SK-N-SH (cell line): ENCODE measurements at regions not wholly inside any gene's neighbourhood (a gene's known extent, or its start where the extent isn't known, plus 50 kb on each side); places are given as distances from the start of the nearest gene placed in this dataset.

ENCODE experiments used
- CTCF ChIA-PET: fragments of 300-600, 350-600 bp; formaldehyde crosslinking; extraction: SDS; loops from one replicate; lab custom pipeline; 2021; lab: Yijun Ruan, JAX
- POLR2A ChIA-PET: fragments of 350-600 bp; sonication (Branson Sonifier 250); formaldehyde crosslinking; extraction: SDS; loops from one replicate; lab custom pipeline; 2020; ENCODE audit warnings: antibody characterized with exemption, inconsistent platforms; lab: Yijun Ruan, JAX
- DNase-seq: peaks from one replicate; pipeline ENCODE4 v3.0.0; 2012
- H2AFZ ChIP-seq: fragments of 200-600 bp; sonication (generic); 2 replicates; pipeline ENCODE4 v1.8.1; 2016; ENCODE audit warnings: antibody characterized with exemption, mild to moderate bottlenecking, low read depth
- H3F3A ChIP-seq: fragments of 200-600 bp; sonication (generic); replicated peaks from 2 replicates; pipeline ENCODE3; 2016; ENCODE audit warnings: antibody characterized with exemption, mild to moderate bottlenecking; ENCODE audit not compliant: insufficient read depth
- H3K27ac ChIP-seq, 2 experiments: fragments of 200-500 bp in 1 of 2; fragments of 200-600 bp in 1 of 2; sonication (Bioruptor generic) in 1 of 2; sonication (generic), shearing (Covaris generic) in 1 of 2; 2 replicates each; pipeline versions ENCODE4 v1.5.1 to v1.6.1; 2014 to 2016; ENCODE audit warnings: low read depth in 2 of 2, inconsistent platforms in 1 of 2, low read length in 1 of 2, mild to moderate bottlenecking in 1 of 2, mixed read lengths in 1 of 2
- H3K27me3 ChIP-seq: fragments of 200-600 bp; sonication (generic), shearing (Covaris generic); 2 replicates; pipeline ENCODE4 v1.6.1; 2016; ENCODE audit warnings: mixed run types; ENCODE audit not compliant: insufficient read depth
- H3K36me3 ChIP-seq, 2 experiments: fragments of 200-500 bp in 1 of 2; fragments of 200-600 bp in 1 of 2; sonication (Bioruptor generic) in 1 of 2; sonication (generic) in 1 of 2; replicated peaks in 1 of 2; 2 replicates each; pipeline versions ENCODE3 to v1.5.1; 2014 to 2016; ENCODE audit warnings: low read length in 1 of 2, mild to moderate bottlenecking in 1 of 2; ENCODE audit not compliant: insufficient read depth in 2 of 2, control insufficient read depth in 1 of 2
- H3K4me1 ChIP-seq, 2 experiments: fragments of 200-500 bp in 1 of 2; fragments of 200-600 bp in 1 of 2; sonication (Bioruptor generic) in 1 of 2; sonication (generic), shearing (Covaris generic) in 1 of 2; 2 replicates each; pipeline versions ENCODE4 v1.5.1 to v1.6.1; 2014 to 2016; ENCODE audit warnings: low read depth in 1 of 2, low read length in 1 of 2, mixed run types in 1 of 2; ENCODE audit not compliant: insufficient read depth in 2 of 2, control insufficient read depth in 1 of 2
- H3K4me2 ChIP-seq: fragments of 200-600 bp; sonication (generic), shearing (Covaris generic); 2 replicates; pipeline ENCODE4 v1.6.1; 2017; ENCODE audit warnings: mixed run types
- H3K4me3 ChIP-seq, 2 experiments: fragments of 200-500 bp in 1 of 2; fragments of 200-600 bp in 1 of 2; sonication (Bioruptor generic) in 1 of 2; sonication (generic), shearing (Covaris generic) in 1 of 2; 2 replicates each; pipeline versions ENCODE4 v1.5.1 to v1.8.1; 2014 to 2016; ENCODE audit warnings: low read depth in 2 of 2, inconsistent platforms in 1 of 2, low read length in 1 of 2, mild to moderate bottlenecking in 1 of 2, mixed read lengths in 1 of 2, moderate library complexity in 1 of 2
- H3K79me2 ChIP-seq: fragments of 200-600 bp; sonication (generic); 2 replicates; pipeline ENCODE4 v1.8.1; 2017; ENCODE audit warnings: mild to moderate bottlenecking; ENCODE audit not compliant: insufficient read depth
- H3K9ac ChIP-seq: fragments of 200-600 bp; sonication (generic); 2 replicates; pipeline ENCODE4 v1.6.1; 2017; ENCODE audit warnings: mixed run types
- H3K9me2 ChIP-seq: fragments of 200-600 bp; sonication (generic); 2 replicates; pipeline ENCODE4 v1.6.1; 2017; ENCODE audit warnings: mixed run types
- H3K9me3 ChIP-seq: fragments of 200-600 bp; sonication (generic); 2 replicates; pipeline ENCODE4 v1.6.1; 2017; ENCODE audit warnings: mixed run types, mild to moderate bottlenecking, moderate library complexity
- H4K20me1 ChIP-seq: fragments of 200-600 bp; sonication (generic); 2 replicates; pipeline ENCODE4 v1.6.1; 2017; ENCODE audit warnings: mild to moderate bottlenecking, mixed run types; ENCODE audit not compliant: insufficient read depth
- EP300 ChIP-seq, 2 experiments: IDR thresholded peaks; 2 replicates each; pipeline versions ENCODE4 v1.4.0 to v1.6.1; 2012; ENCODE audit warnings: borderline replicate concordance in 1 of 2, low read depth in 1 of 2, low read length in 1 of 2
- GABPA ChIP-seq: IDR thresholded peaks from 2 replicates; pipeline ENCODE4 v1.4.0; 2012; ENCODE audit warnings: low read depth, mild to moderate bottlenecking
- GATA2 ChIP-seq: sonication (generic); formaldehyde crosslinking; IDR thresholded peaks from 2 replicates; pipeline ENCODE4 v1.5.0; 2020; ENCODE audit warnings: mild to moderate bottlenecking, missing genetic modification reagents
- NRF1 ChIP-seq: IDR thresholded peaks from 2 replicates; pipeline ENCODE4 v1.6.1; 2012; ENCODE audit warnings: low read depth, mild to moderate bottlenecking, low read length
- RAD21 ChIP-seq: IDR thresholded peaks from 2 replicates; pipeline ENCODE4 v1.6.1; 2012; ENCODE audit warnings: mild to moderate bottlenecking, low read length
- RFX5 ChIP-seq: IDR thresholded peaks from 2 replicates; pipeline ENCODE4 v1.6.1; 2012; ENCODE audit warnings: mild to moderate bottlenecking, improper control_type of control experiment, low read length
- SIN3A ChIP-seq: IDR thresholded peaks from 2 replicates; pipeline ENCODE4 v1.6.1; 2012; ENCODE audit warnings: low read depth, mild to moderate bottlenecking, low read length, moderate library complexity, borderline replicate concordance
- SMC3 ChIP-seq: IDR thresholded peaks from 2 replicates; pipeline ENCODE4 v1.6.1; 2012; ENCODE audit warnings: low read depth, low read length, improper control_type of control experiment
- WGBS: methylation state at CpG from one replicate; pipeline ENCODE4 v1.1.6; 2017; ENCODE audit warnings: low lambda C conversion rate; 5-methylcytosine and 5-hydroxymethylcytosine counted together
- TF ChIP-seq, protein P1 (sequence below): fragments of 150-350 bp; IDR thresholded peaks from 2 replicates; pipeline ENCODE4 v1.6.1; 2017; ENCODE audit warnings: antibody characterized with exemption, low read length, low read depth, borderline replicate concordance

- no peak for TF ChIP-seq SMC3
- TF ChIP-seq, all 33 proteins: peak for 0
Measured at GRCh38 chr2:242063850-242064249, 194.3 kb downstream of the RTP5 start (continued).

- H3K27me3 ChIP-seq: no peaks in the 10 kb centered on the region
- H2AFZ ChIP-seq: no peak overlapping the region
- no peak for TF ChIP-seq RFX5
- TF ChIP-seq, protein P1, sequence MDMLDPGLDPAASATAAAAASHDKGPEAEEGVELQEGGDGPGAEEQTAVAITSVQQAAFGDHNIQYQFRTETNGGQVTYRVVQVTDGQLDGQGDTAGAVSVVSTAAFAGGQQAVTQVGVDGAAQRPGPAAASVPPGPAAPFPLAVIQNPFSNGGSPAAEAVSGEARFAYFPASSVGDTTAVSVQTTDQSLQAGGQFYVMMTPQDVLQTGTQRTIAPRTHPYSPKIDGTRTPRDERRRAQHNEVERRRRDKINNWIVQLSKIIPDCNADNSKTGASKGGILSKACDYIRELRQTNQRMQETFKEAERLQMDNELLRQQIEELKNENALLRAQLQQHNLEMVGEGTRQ: no peak
- no peak for TF ChIP-seq SMC3
- no peak for TF ChIP-seq EP300 (IDR thresholded peaks at IDR 0.05; ENCODE audit: borderline replicate concordance in 1 of 2, low read depth in 1 of 2, low read length in 1 of 2)
- no peak overlapping the region for H3K9ac ChIP-seq
- H3K9me3 ChIP-seq: no peaks in the 10 kb centered on the region
- ChIA-PET POLR2A (no interaction called here), CTCF (no interaction called here)
- H3K4me2 ChIP-seq: no peak overlapping the region
- peaks cover 0 to 9% of the 10 kb centered on the region in 2 experiments; a peak in 1 of 4 replicates for H3K4me1 ChIP-seq
- DNase-seq: no peak
- H3K4me3 ChIP-seq: no peak overlapping the region
- no peaks in the 10 kb centered on the region for H3K36me3 ChIP-seq
- no peaks in the 10 kb centered on the region for H3K79me2 ChIP-seq
- H3K9me2 ChIP-seq: no peaks in the 10 kb centered on the region
- 80% methylated on average over 18 of the region's 19 CpGs for WGBS
- no peak overlapping the region for H3K27ac ChIP-seq
- H3F3A ChIP-seq: no peaks in the 10 kb centered on the region
- no peaks in the 10 kb centered on the region for H4K20me1 ChIP-seq
Measured at GRCh38 chr2:242064364-242065250, 195.1 kb downstream of the RTP5 start.

DNA sequence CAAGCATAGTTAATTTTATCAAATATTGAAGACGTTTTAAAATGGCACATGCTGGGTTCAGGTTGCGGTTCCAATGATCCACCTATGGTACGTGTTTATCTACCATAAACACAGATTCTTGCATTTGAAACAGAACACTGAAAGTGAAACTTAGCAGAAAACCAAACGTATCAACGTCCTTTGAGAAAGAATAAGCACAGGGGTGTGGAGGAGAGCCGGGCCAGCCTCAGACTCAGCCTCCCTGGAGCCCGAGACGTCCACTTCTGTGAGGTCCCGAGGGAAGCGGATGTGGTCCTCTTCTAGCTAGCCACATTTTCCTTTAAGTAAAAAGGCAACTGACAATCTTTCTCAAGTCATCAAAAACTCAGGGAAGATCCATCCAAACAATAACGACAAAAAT is 195.9 kb downstream of the RTP5 start:
- no peak overlapping the region for H3K27ac ChIP-seq
- H3F3A ChIP-seq: no peaks in the 10 kb centered on the region
- no peak overlapping the region for H2AFZ ChIP-seq
- H3K27me3 ChIP-seq: no peaks in the 10 kb centered on the region
- ChIA-PET CTCF (no interaction called here), POLR2A (no interaction called here)
- 72% methylated on average over 11 of the region's 11 CpGs for WGBS
- no peaks in the 10 kb centered on the region for H4K20me1 ChIP-seq
- H3K36me3 ChIP-seq: no peaks in the 10 kb centered on the region
- no peaks in the 10 kb centered on the region for H3K9me3 ChIP-seq
- DNase-seq: no peak
- no peaks in the 10 kb centered on the region for H3K9me2 ChIP-seq
- TF ChIP-seq NRF1: no peak
- no peak for TF ChIP-seq SIN3A
- no peak for TF ChIP-seq RAD21
- no peak for TF ChIP-seq GABPA
- no peak for TF ChIP-seq GATA2 (CRISPR knock-in tag)
- no peaks in the 10 kb centered on the region for H3K79me2 ChIP-seq
- no peak overlapping the region for H3K4me3 ChIP-seq
- H3K4me1 ChIP-seq: peaks cover 0 to 14% of the 10 kb centered on the region in 2 experiments; a peak in 3 of 4 replicates
- no peak overlapping the region for H3K4me2 ChIP-seq
- H3K9ac ChIP-seq: no peak overlapping the region
